ENCODE measurements at regions not wholly inside any gene's neighbourhood (a gene's known extent, or its start where the extent isn't known, plus 50 kb on each side); places are given as distances from the start of the nearest gene placed in this dataset.

DNA sequence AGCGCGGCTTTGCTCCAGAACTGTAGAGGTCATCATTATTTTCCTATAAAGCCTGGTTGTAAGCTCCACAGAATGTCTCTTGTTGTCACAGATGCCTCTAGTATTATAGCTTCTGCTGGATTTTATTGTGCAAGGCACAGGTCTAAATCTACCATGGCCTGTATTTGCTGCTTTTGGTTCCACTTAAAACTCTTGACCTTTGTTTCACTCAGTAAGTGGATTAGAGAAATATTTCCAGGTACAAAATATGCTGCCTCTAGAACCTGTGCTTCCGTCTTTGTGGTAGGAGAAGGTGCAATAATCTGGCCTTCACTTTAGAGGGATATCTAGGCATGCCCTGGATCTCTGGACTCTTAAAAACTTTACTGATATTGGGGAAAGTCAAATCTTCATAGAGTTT lies 476.6 kb upstream of the CD180 start:
- TF ChIP-seq POLR2A (IDR thresholded peaks at IDR 0.05; ENCODE audit: low read depth, low read length) (no peak), TAF1 (IDR thresholded peaks at IDR 0.05; ENCODE audit: borderline replicate concordance, low read depth, low read length) (no peak)
